ENCODE measurements at regions not wholly inside any gene's neighbourhood (a gene's known extent, or its start where the extent isn't known, plus 50 kb on each side); places are given as distances from the start of the nearest gene placed in this dataset.

DNA sequence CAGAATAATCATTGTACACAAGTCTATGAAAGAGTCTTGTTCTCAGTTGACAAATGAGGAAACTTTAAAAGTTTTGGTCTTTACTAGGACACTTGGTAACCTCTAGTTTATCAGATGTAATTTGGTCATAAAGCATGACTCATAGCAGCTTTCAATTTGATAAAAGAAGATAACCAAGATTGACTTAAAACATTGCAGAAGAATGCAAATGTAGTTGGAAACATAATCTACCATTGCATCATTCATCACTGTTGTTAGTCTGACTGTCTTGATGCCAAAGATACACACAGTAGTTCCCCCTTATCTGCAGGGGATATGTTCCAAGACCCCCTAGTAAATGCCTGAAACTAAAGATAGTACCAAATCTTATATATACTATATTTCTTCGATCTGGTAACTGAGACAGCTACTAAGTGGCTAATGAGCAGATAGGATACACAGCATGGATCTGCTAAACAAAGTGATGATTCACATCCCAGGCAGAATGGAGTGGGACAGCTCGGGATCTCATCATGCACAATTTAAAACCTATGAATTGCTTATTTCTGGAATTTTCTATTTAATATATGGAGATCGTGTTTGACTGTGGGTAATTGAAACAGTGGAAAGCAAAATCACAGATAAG is 131.4 kb upstream of the CCDC68 start:
- Mint-ChIP-seq H3K4me3 (no peak overlapping the region), H3K4me1 (no peaks in the 10 kb centered on the region), H3K27me3 (no peaks in the 10 kb centered on the region), H3K9me3 (no peaks in the 10 kb centered on the region), H3K27ac (no peak overlapping the region), H3K36me3 (ENCODE audit: low read depth) (no peaks in the 10 kb centered on the region)
- DNase-seq (no peak), ATAC-seq (no peak)

DNA sequence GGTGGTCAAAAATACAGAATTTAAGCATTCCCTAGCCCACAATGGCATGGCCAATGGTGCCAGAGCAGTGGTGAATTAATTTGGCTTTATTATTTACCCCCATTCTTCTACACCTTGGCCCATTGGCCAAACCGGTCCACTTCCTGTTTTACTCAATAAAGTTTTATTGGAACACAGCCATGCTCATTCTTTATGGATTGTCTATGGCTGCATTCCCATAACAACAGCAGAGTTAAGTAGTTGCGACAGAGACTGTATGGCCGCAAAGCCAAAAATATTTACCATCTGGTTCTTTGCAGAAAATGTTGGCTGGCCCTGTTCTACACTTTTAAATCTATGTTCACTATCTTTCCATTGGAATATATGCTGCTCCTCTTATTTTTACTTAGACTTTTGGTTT is 130.3 kb upstream of the CCDC68 start:
- DNase-seq = no peak
- Mint-ChIP-seq H3K36me3 (ENCODE audit: low read depth) (no peaks in the 10 kb centered on the region), H3K27ac (no peak overlapping the region), H3K4me3 (no peak overlapping the region), H3K9me3 (no peaks in the 10 kb centered on the region), H3K4me1 (no peaks in the 10 kb centered on the region), H3K27me3 (no peaks in the 10 kb centered on the region)
- no peak for ATAC-seq

DNA sequence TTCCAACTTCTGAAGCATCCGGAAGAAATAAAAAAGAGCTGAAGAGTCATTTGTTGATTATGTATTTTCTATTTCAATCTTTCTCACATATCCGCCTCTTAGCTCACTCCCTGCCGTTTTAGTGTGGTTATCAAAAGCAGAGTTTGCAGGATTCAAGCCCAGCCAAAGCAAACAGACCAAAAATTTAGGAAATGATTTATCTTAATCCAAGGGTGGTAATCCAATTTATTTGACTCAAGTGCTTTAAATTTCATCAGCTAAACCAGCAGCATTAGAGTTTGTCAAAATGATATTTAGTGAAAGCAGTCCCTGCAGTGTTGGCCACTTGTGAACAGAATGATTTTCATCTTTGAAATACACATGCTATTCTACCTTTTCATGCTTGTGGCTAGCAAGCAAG is 129.3 kb upstream of the CCDC68 start:
- Mint-ChIP-seq H3K4me3 (no peak overlapping the region), H3K27ac (no peak overlapping the region), H3K27me3 (no peaks in the 10 kb centered on the region), H3K36me3 (ENCODE audit: low read depth) (no peaks in the 10 kb centered on the region), H3K4me1 (no peaks in the 10 kb centered on the region), H3K9me3 (no peaks in the 10 kb centered on the region)
- ATAC-seq (no peak), DNase-seq (no peak)

GRCh38 chr18:55088000-55088401 is 128.7 kb upstream of the CCDC68 start:
- Mint-ChIP-seq H3K27me3 (no peaks in the 10 kb centered on the region), H3K36me3 (ENCODE audit: low read depth) (no peaks in the 10 kb centered on the region), H3K27ac (no peak overlapping the region), H3K9me3 (no peaks in the 10 kb centered on the region), H3K4me3 (no peak overlapping the region), H3K4me1 (no peaks in the 10 kb centered on the region)
- ATAC-seq = no peak
- no peak for DNase-seq

DNA sequence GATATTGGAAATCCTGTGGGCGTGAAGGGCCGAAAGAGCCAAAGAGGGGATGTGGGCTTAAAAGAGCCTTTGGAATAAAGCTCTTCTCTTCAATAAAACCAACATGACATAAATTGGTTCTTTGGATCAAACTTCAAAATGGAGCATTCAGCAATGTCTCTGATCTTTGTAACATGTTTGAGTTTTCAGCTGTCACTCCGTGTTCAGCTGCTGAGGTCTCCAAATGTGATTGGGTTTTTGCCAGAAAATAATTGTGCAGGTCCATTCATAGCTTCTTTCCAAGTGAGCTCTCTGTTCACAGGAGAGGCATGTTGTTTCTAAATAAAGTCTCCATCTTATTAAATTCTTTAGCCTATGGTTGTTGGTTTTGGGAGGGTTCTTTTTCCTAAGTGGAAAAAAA is 127.6 kb upstream of the CCDC68 start:
- Mint-ChIP-seq H3K4me1 (no peaks in the 10 kb centered on the region), H3K4me3 (no peak overlapping the region), H3K27ac (no peak overlapping the region), H3K9me3 (no peaks in the 10 kb centered on the region), H3K27me3 (no peaks in the 10 kb centered on the region), H3K36me3 (ENCODE audit: low read depth) (no peaks in the 10 kb centered on the region)
- DNase-seq (no peak), ATAC-seq (no peak)

GRCh38 chr18:55085557-55086285 is 126.5 kb upstream of the CCDC68 start:
- Mint-ChIP-seq H3K36me3 (ENCODE audit: low read depth) (no peaks in the 10 kb centered on the region), H3K4me1 (no peaks in the 10 kb centered on the region), H3K27me3 (no peaks in the 10 kb centered on the region), H3K9me3 (no peaks in the 10 kb centered on the region), H3K27ac (no peak overlapping the region), H3K4me3 (no peak overlapping the region)
- ATAC-seq = no peak
- no peak for DNase-seq

DNA sequence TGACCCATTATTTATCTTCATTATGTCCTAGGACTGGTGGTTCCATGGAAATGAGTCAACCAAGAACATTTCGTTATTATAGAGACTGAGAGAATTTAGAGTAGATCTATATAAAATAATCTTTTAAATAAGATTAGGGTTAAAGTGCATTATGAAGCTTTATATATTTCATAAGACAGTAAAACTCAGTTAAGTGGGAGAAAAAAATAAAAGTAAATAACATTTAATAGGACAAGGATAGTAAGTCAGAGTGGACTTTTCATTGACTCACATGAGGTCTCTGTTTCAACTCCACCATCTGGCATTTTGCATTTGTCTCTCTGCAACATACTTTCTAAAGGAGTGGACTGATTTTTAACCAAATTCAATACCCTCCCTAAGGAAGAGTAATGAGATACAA is 125.3 kb upstream of the CCDC68 start:
- Mint-ChIP-seq H3K27me3 (no peaks in the 10 kb centered on the region), H3K4me1 (no peaks in the 10 kb centered on the region), H3K27ac (no peak overlapping the region), H3K9me3 (no peaks in the 10 kb centered on the region), H3K36me3 (ENCODE audit: low read depth) (no peaks in the 10 kb centered on the region), H3K4me3 (no peak overlapping the region)
- DNase-seq (no peak), ATAC-seq (no peak)

DNA sequence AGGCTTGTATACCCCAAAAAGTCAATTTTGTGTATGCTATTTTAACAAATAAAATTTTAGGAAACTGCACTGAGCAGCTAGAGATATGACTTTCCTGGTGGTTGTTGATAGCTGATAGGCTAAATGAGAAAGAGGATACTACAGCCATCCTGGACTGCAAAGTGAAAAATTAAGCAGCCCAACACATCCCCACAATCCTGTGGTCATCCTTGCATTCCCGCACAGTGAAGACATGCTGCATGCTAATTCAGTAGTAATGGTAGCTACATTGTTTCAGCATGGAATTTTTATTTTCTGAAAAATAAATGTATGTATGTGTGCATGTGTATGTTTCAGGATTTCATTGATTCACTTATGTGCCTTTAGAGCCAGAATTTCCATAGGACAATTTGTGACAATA is 124.2 kb upstream of the CCDC68 start:
- ATAC-seq (no peak), DNase-seq (no peak)
- Mint-ChIP-seq H3K36me3 (ENCODE audit: low read depth) (no peaks in the 10 kb centered on the region), H3K4me3 (no peak overlapping the region), H3K4me1 (no peaks in the 10 kb centered on the region), H3K27me3 (peaks cover 2% of the 10 kb centered on the region), H3K27ac (no peak overlapping the region), H3K9me3 (no peaks in the 10 kb centered on the region)

GRCh38 chr18:55079481-55080355 is 120.5 kb upstream of the CCDC68 start:
- Mint-ChIP-seq H3K9me3 (no peaks in the 10 kb centered on the region), H3K27me3 (peaks cover 4% of the 10 kb centered on the region), H3K4me3 (no peak overlapping the region), H3K36me3 (ENCODE audit: low read depth) (no peaks in the 10 kb centered on the region), H3K4me1 (no peaks in the 10 kb centered on the region), H3K27ac (no peak overlapping the region)
- ATAC-seq (no peak), DNase-seq (no peak)

- H3K27me3 Mint-ChIP-seq = peaks cover 4% of the 10 kb centered on the region
- DNase-seq (no peak), ATAC-seq (no peak)
- H3K9me3 Mint-ChIP-seq = no peaks in the 10 kb centered on the region
- no peaks in the 10 kb centered on the region for H3K4me1 Mint-ChIP-seq
- H3K4me3 Mint-ChIP-seq = no peak overlapping the region
- H3K27ac Mint-ChIP-seq = no peak overlapping the region
- no peaks in the 10 kb centered on the region for H3K36me3 Mint-ChIP-seq (ENCODE audit: low read depth)
Measured at GRCh38 chr18:55079067-55079466, 119.8 kb upstream of the CCDC68 start.

DNA sequence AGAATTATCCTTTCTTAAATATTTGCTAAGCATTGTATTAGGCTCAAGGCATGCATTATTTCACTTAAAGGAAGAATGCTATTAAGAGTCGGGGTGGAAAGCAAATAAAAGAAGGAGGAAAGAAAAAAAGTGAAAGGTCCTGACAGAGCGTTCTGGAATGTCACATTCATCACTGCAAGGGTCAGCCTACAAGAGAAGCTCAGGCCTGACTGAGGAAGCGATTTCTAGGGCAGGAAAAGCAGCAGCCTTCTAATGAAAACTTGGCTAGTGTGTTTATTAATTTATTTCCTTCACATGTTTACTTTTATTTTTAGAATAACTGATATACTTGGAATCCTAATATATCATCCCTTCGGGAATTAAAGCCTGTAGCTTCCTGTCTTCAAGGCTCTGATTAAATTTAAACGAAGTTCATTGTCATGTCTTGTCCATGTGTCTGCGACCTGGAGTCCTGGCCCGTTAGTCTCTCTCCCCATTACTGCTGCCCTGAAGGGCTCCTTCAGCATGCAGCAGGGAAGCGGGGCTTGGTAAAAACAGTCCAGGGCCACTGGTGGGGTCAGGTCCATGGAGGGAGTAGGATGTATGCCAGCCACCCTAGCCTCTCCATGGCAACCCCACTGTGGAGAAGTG is 119.2 kb upstream of the CCDC68 start:
- H3K9me3 Mint-ChIP-seq = no peaks in the 10 kb centered on the region
- no peak overlapping the region for H3K4me3 Mint-ChIP-seq
- no peaks in the 10 kb centered on the region for H3K36me3 Mint-ChIP-seq (ENCODE audit: low read depth)
- H3K4me1 Mint-ChIP-seq = no peaks in the 10 kb centered on the region
- H3K27ac Mint-ChIP-seq = no peak overlapping the region
- ATAC-seq = no peak
- DNase-seq = no peak
- H3K27me3 Mint-ChIP-seq = peaks cover 4% of the 10 kb centered on the region

DNA sequence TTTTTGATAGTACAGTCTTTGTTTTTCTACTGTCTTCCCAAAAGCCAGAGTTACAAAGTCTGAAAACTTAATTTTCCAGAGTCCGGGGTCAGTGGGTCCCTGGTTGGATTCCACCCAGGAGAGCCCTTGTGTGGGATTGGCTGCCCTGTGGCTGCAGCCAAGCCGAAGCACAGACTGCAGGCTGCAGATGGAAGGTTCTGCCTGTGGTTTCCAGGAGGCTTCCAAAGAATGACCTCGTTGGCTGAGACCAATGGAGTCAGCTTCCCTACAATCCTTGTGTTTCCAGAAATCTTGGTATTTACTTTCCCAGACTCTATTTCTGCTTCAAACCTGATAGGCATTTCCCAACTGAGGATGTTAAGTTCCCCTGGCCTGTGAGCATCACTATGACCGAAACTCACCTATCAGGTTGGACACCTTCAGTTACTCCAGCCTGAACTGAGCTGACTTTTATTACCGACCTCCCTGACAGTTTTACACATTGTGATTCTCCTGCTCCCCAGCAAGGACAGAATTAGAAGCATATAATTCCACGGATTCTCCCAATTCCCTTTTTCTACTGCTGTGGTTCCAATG is 117.5 kb upstream of the CCDC68 start:
- DNase-seq (no peak), ATAC-seq (no peak)
- Mint-ChIP-seq H3K9me3 (no peaks in the 10 kb centered on the region), H3K27ac (no peak overlapping the region), H3K27me3 (peaks cover 4% of the 10 kb centered on the region), H3K4me1 (no peaks in the 10 kb centered on the region), H3K4me3 (no peak overlapping the region), H3K36me3 (ENCODE audit: low read depth) (no peaks in the 10 kb centered on the region)

GRCh38 chr18:55073834-55074233 is 114.6 kb upstream of the CCDC68 start:
- Mint-ChIP-seq H3K4me1 (peaks cover 6% of the 10 kb centered on the region), H3K27ac (no peak overlapping the region), H3K27me3 (peaks cover 3% of the 10 kb centered on the region), H3K4me3 (no peak overlapping the region), H3K9me3 (no peaks in the 10 kb centered on the region), H3K36me3 (ENCODE audit: low read depth) (no peaks in the 10 kb centered on the region)
- DNase-seq (no peak), ATAC-seq (no peak)

- Mint-ChIP-seq H3K4me3 (no peak overlapping the region), H3K4me1 (peaks cover 6% of the 10 kb centered on the region), H3K9me3 (no peaks in the 10 kb centered on the region), H3K36me3 (ENCODE audit: low read depth) (no peaks in the 10 kb centered on the region), H3K27me3 (peaks cover 3% of the 10 kb centered on the region), H3K27ac (no peak overlapping the region)
- ATAC-seq (no peak), DNase-seq (no peak)
Measured at GRCh38 chr18:55073116-55073515, 113.9 kb upstream of the CCDC68 start.

Measured in activated naive CD8-positive, alpha-beta T cell treated with anti-CD3 and anti-CD28 coated beads, Interleukin-2, amount 50 U/mL, for 24 hours (primary cell).